DOHH2 (cell line): ENCODE measurements at regions not wholly inside any gene's neighbourhood (a gene's known extent, or its start where the extent isn't known, plus 50 kb on each side); places are given as distances from the start of the nearest gene placed in this dataset.

Experiments used
- H3F3A ChIP-seq: fragments of 200-600 bp; sonication (generic), shearing (Covaris generic); 2 replicates; pipeline ENCODE4 v1.6.0; 2016; ENCODE audit warnings: antibody characterized with exemption, mild to moderate bottlenecking; ENCODE audit not compliant: control insufficient read depth, insufficient read depth
- H3K27ac ChIP-seq: fragments of 200-600 bp; sonication (generic); 2 replicates; pipeline ENCODE4 v1.5.1; 2014; ENCODE audit warnings: low read depth, mild to moderate bottlenecking, low read length, moderate library complexity
- H3K27me3 ChIP-seq: fragments of 200-600 bp; sonication (generic); 2 replicates; pipeline ENCODE4 v1.6.1; 2014; ENCODE audit warnings: mild to moderate bottlenecking, low read length, mixed read lengths; ENCODE audit not compliant: control insufficient read depth
- H3K36me3 ChIP-seq: fragments of 200-600 bp; sonication (generic); 2 replicates; pipeline ENCODE4 v1.6.1; 2014; ENCODE audit warnings: mild to moderate bottlenecking, low read length, moderate library complexity, mixed read lengths; ENCODE audit not compliant: control insufficient read depth
- H3K4me1 ChIP-seq: fragments of 200-600 bp; sonication (generic); 2 replicates; pipeline ENCODE4 v1.6.1; 2014; ENCODE audit warnings: mild to moderate bottlenecking, low read length, mixed read lengths; ENCODE audit not compliant: control insufficient read depth
- H3K4me2 ChIP-seq: fragments of 200-600 bp; sonication (generic); 2 replicates; pipeline ENCODE4 v1.6.0; 2014; ENCODE audit warnings: mild to moderate bottlenecking, low read length, moderate library complexity
- H3K4me3 ChIP-seq: fragments of 200-600 bp; sonication (generic); 2 replicates; pipeline ENCODE4 v1.5.1; 2014; ENCODE audit warnings: mild to moderate bottlenecking, low read length, mixed read lengths
- H3K79me2 ChIP-seq: fragments of 200-600 bp; sonication (generic); 2 replicates; pipeline ENCODE4 v1.6.1; 2014; ENCODE audit warnings: mild to moderate bottlenecking, low read length, mixed read lengths; ENCODE audit not compliant: control insufficient read depth
- H3K9me2 ChIP-seq: fragments of 200-600 bp; sonication (generic); replicated peaks from 2 replicates; pipeline ENCODE4 v1.6.1; 2014; ENCODE audit warnings: mild to moderate bottlenecking, low read length, mixed read lengths; ENCODE audit not compliant: control insufficient read depth
- H3K9me3 ChIP-seq: fragments of 200-600 bp; sonication (generic); 2 replicates; pipeline ENCODE4 v1.6.1; 2014; ENCODE audit warnings: antibody characterized with exemption, low read length, mixed read lengths; ENCODE audit not compliant: control insufficient read depth, insufficient read depth
- H4K20me1 ChIP-seq: fragments of 200-600 bp; sonication (generic); 2 replicates; pipeline ENCODE4 v1.6.0; 2014; ENCODE audit warnings: low read depth, mild to moderate bottlenecking, antibody characterized with exemption, low read length, moderate library complexity; ENCODE audit not compliant: control insufficient read depth, insufficient read depth
- CTCF ChIP-seq: fragments of 200-600 bp; sonication (generic); IDR thresholded peaks from one replicate; pipeline ENCODE4 v1.5.1; 2014; ENCODE audit warnings: antibody characterized with exemption, mild to moderate bottlenecking, low read depth, low read length; ENCODE audit not compliant: poor library complexity, severe bottlenecking
- EZH2phosphoT487 ChIP-seq: fragments of 200-600 bp; sonication (generic); IDR thresholded peaks from 2 replicates; pipeline ENCODE4 v1.6.1; 2017; ENCODE audit warnings: borderline replicate concordance, mild to moderate bottlenecking, antibody characterized with exemption, low read length, moderate library complexity, mixed read lengths

GRCh38 chr5:56677690-56678305 lies 137.6 kb upstream of the MAP3K1 start:
- TF ChIP-seq CTCF (no peak), EZH2phosphoT487 (no peak)
- no peaks in the 10 kb centered on the region for H3F3A ChIP-seq
- no peaks in the 10 kb centered on the region for H3K27me3 ChIP-seq
- no peaks in the 10 kb centered on the region for H3K36me3 ChIP-seq
- H3K9me3 ChIP-seq: no peaks in the 10 kb centered on the region
- H3K79me2 ChIP-seq: no peaks in the 10 kb centered on the region
- H3K4me3 ChIP-seq: no peak overlapping the region
- no peak overlapping the region for H3K4me2 ChIP-seq
- H3K9me2 ChIP-seq: no peaks in the 10 kb centered on the region
- H3K27ac ChIP-seq: no peak overlapping the region
- H4K20me1 ChIP-seq: no peaks in the 10 kb centered on the region
- H3K4me1 ChIP-seq: peaks cover 9% of the 10 kb centered on the region

GRCh38 chr5:56676091-56676768 lies 139.1 kb upstream of the MAP3K1 start:
- Histone ChIP-seq H3F3A (no peaks in the 10 kb centered on the region), H3K4me1 (peaks cover 19% of the 10 kb centered on the region), H3K9me2 (no peaks in the 10 kb centered on the region), H3K4me3 (no peak overlapping the region), H4K20me1 (no peaks in the 10 kb centered on the region), H3K4me2 (no peak overlapping the region), H3K79me2 (no peaks in the 10 kb centered on the region), H3K36me3 (no peaks in the 10 kb centered on the region), H3K27me3 (no peaks in the 10 kb centered on the region), H3K9me3 (no peaks in the 10 kb centered on the region), H3K27ac (no peak overlapping the region)
- TF ChIP-seq CTCF (no peak), EZH2phosphoT487 (no peak)

- Histone ChIP-seq H3K9me3 (no peaks in the 10 kb centered on the region), H3K27me3 (no peaks in the 10 kb centered on the region), H3K36me3 (no peaks in the 10 kb centered on the region), H3K27ac (no peak overlapping the region), H3K79me2 (no peaks in the 10 kb centered on the region), H3F3A (no peaks in the 10 kb centered on the region), H3K4me2 (no peak overlapping the region), H4K20me1 (no peaks in the 10 kb centered on the region), H3K4me3 (no peak overlapping the region), H3K4me1 (peaks cover 37% of the 10 kb centered on the region), H3K9me2 (no peaks in the 10 kb centered on the region)
- no peak for TF ChIP-seq EZH2phosphoT487
- TF ChIP-seq CTCF: no peak
Observed at GRCh38 chr5:56674441-56674840, 140.9 kb upstream of the MAP3K1 start.
